OCI-LY7 (cell line): ENCODE measurements at regions not wholly inside any gene's neighbourhood (a gene's known extent, or its start where the extent isn't known, plus 50 kb on each side); places are given as distances from the start of the nearest gene placed in this dataset.
A peak's percentile ranks its signal among the peaks of the same experiment; 100 is the strongest.

Source experiments
- BruUV-seq: library from RNA; stranded (reverse); fragments of 400-500 nt; replicated peaks from 2 replicates; lab custom pipeline; 2021; lab: Mats Ljungman, UMichigan
- CTCF ChIA-PET: fragments of 300-600 bp; sonication (Branson Sonifier 250); formaldehyde crosslinking; loops from one replicate; lab custom pipeline; 2022; ENCODE audit warnings: antibody characterized with exemption; ENCODE audit not compliant: unreplicated experiment; lab: Charles Lee
- POLR2A ChIA-PET: fragments of 300-600 bp; sonication (Branson Sonifier 250); formaldehyde crosslinking; loops from one replicate; lab custom pipeline; 2022; ENCODE audit warnings: antibody characterized with exemption; lab: Charles Lee
- DNase-seq: peaks from one replicate; pipeline ENCODE4 v3.0.0-alpha.2; 2015; ENCODE audit warnings: low spot score
- H2AFZ ChIP-seq: fragments of 200-600 bp; sonication (generic), shearing (Covaris generic); 2 replicates; pipeline ENCODE4 v1.6.1; 2014; ENCODE audit warnings: mild to moderate bottlenecking, antibody characterized with exemption, low read length, moderate library complexity
- H3K27ac ChIP-seq: fragments of 200-600 bp; sonication (generic); 2 replicates; pipeline ENCODE4 v1.5.1; 2014; ENCODE audit warnings: mixed run types, low read depth, mild to moderate bottlenecking, moderate library complexity, low read length, inconsistent platforms; ENCODE audit not compliant: poor library complexity, severe bottlenecking
- H3K36me3 ChIP-seq: fragments of 200-600 bp; sonication (generic); 2 replicates; pipeline ENCODE4 v1.6.1; 2014; ENCODE audit warnings: mild to moderate bottlenecking, antibody characterized with exemption, low read length, moderate library complexity, mixed read lengths; ENCODE audit not compliant: insufficient read depth
- H3K4me1 ChIP-seq: fragments of 200-600 bp; sonication (generic); 2 replicates; pipeline ENCODE4 v1.5.1; 2014; ENCODE audit warnings: mild to moderate bottlenecking, low read length; ENCODE audit not compliant: insufficient read depth, poor library complexity, severe bottlenecking
- H3K4me2 ChIP-seq: fragments of 200-600 bp; sonication (generic); 2 replicates; pipeline ENCODE4 v1.6.1; 2014; ENCODE audit warnings: mild to moderate bottlenecking, low read length
- H3K4me3 ChIP-seq: fragments of 200-600 bp; sonication (generic); 2 replicates; pipeline ENCODE4 v1.5.1; 2014; ENCODE audit warnings: mild to moderate bottlenecking, low read depth, low read length; ENCODE audit not compliant: poor library complexity, severe bottlenecking
- H3K79me2 ChIP-seq: fragments of 200-600 bp; sonication (generic); 2 replicates; pipeline ENCODE4 v1.6.1; 2016; ENCODE audit warnings: low read depth, mild to moderate bottlenecking, low read length, moderate library complexity, mixed read lengths; ENCODE audit not compliant: insufficient read depth
- H3K9me2 ChIP-seq: fragments of 200-600 bp; sonication (generic); 2 replicates; pipeline ENCODE4 v1.6.1; 2016; ENCODE audit warnings: mild to moderate bottlenecking, low read length, mixed read lengths; ENCODE audit not compliant: insufficient read depth
- H3K9me3 ChIP-seq: fragments of 200-600 bp; sonication (generic); 2 replicates; pipeline ENCODE4 v1.6.1; 2014; ENCODE audit warnings: mild to moderate bottlenecking, mixed run types, low read length, mixed read lengths
- H4K20me1 ChIP-seq: fragments of 200-600 bp; sonication (generic); 2 replicates; pipeline ENCODE4 v1.6.1; 2014; ENCODE audit warnings: mild to moderate bottlenecking, antibody characterized with exemption, low read length, moderate library complexity, mixed read lengths; ENCODE audit not compliant: insufficient read depth
- EZH2phosphoT487 ChIP-seq: fragments of 200-600 bp; sonication (generic); IDR thresholded peaks from 2 replicates; pipeline ENCODE4 v1.6.1; 2018; ENCODE audit warnings: low read depth, borderline replicate concordance, mild to moderate bottlenecking, mixed run types, antibody characterized with exemption, low read length, moderate library complexity, mixed read lengths
- intact Hi-C: fragments of 100-400 bp; cut with micrococcal nuclease; formaldehyde crosslinking; loops from one replicate; pipeline ENCODE4 v1.10.0; 2022; ENCODE audit not compliant: unreplicated experiment
- TF ChIP-seq, protein P1 (sequence below): fragments of 200-600 bp; sonication (generic); conservative IDR thresholded peaks from 2 replicates; pipeline ENCODE4 v1.5.1; 2014; ENCODE audit warnings: mild to moderate bottlenecking, antibody characterized with exemption, low read length, moderate library complexity, mixed read lengths

DNA sequence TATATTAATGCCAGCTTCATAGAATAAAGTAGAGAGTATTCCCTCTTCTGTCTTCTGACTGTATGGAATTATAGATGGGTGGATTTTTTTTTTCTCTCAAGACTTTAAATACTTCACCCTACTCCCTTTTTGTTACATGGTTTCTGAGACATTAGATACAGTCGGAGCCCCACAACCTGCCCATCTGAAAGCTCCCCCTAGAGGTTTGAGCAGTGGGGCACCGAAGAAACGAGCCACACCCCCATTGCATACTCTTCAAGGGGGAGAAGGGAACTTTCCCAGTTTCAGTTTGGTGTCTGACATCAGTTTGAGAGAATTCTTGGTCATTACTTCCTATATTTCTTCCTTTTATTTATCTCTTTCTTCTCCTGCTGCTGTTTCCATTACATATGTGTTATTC is 437.6 kb upstream of the AGA start:
- peak; percentile 2 for DNase-seq
- Histone ChIP-seq H3K4me2 (no peak overlapping the region), H4K20me1 (no peaks in the 10 kb centered on the region), H3K9me2 (no peaks in the 10 kb centered on the region), H3K4me3 (no peak overlapping the region), H3K4me1 (no peaks in the 10 kb centered on the region), H3K9me3 (no peaks in the 10 kb centered on the region), H3K36me3 (no peaks in the 10 kb centered on the region), H3K79me2 (no peaks in the 10 kb centered on the region), H2AFZ (no peak overlapping the region), H3K27ac (no peak overlapping the region)
- ChIA-PET CTCF (no interaction called here), POLR2A (interaction anchor here (0.7 kb wide), 1 partner anchor 79 kb away, joined by 3 read pairs; no protein-coding TSS in a partner anchor)
- TF ChIP-seq, protein P1, sequence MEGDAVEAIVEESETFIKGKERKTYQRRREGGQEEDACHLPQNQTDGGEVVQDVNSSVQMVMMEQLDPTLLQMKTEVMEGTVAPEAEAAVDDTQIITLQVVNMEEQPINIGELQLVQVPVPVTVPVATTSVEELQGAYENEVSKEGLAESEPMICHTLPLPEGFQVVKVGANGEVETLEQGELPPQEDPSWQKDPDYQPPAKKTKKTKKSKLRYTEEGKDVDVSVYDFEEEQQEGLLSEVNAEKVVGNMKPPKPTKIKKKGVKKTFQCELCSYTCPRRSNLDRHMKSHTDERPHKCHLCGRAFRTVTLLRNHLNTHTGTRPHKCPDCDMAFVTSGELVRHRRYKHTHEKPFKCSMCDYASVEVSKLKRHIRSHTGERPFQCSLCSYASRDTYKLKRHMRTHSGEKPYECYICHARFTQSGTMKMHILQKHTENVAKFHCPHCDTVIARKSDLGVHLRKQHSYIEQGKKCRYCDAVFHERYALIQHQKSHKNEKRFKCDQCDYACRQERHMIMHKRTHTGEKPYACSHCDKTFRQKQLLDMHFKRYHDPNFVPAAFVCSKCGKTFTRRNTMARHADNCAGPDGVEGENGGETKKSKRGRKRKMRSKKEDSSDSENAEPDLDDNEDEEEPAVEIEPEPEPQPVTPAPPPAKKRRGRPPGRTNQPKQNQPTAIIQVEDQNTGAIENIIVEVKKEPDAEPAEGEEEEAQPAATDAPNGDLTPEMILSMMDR: peak; percentile 55; the same call in 1 of the 2 replicates
- no peak for TF ChIP-seq EZH2phosphoT487
- no TSS peak for BruUV-seq
- intact Hi-C loops: no loop called here

DNA sequence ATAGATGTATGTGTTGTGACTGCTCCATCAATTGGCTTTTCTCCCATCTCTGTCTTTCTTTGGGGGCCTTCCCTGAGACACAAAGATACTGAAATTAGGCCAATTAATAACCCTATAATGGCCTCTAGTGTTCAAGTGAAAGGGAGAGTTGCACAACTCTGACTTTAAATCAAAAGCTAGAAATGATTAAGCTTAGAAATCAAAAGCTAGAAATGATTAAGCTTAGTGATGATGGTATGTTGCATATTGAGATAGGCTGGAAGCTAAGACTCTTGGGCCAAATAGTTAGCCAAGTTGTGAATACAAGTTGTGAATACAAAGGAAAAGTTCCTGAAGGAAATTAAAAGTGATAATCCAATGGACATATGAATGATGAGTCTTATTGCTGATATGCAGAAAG is 452.9 kb upstream of the AGA start:
- Histone ChIP-seq H3K9me2 (no peaks in the 10 kb centered on the region), H3K27ac (no peak overlapping the region), H2AFZ (no peak overlapping the region), H3K4me2 (no peak overlapping the region), H4K20me1 (no peaks in the 10 kb centered on the region), H3K4me1 (no peaks in the 10 kb centered on the region), H3K36me3 (no peaks in the 10 kb centered on the region), H3K9me3 (no peaks in the 10 kb centered on the region), H3K79me2 (no peaks in the 10 kb centered on the region), H3K4me3 (no peak overlapping the region)
- DNase-seq: no peak
- no peak for TF ChIP-seq EZH2phosphoT487
- TF ChIP-seq, protein P1: no peak
- intact Hi-C loops: no loop called here
- ChIA-PET POLR2A (no interaction called here), CTCF (no interaction called here)
- no TSS peak for BruUV-seq

DNA sequence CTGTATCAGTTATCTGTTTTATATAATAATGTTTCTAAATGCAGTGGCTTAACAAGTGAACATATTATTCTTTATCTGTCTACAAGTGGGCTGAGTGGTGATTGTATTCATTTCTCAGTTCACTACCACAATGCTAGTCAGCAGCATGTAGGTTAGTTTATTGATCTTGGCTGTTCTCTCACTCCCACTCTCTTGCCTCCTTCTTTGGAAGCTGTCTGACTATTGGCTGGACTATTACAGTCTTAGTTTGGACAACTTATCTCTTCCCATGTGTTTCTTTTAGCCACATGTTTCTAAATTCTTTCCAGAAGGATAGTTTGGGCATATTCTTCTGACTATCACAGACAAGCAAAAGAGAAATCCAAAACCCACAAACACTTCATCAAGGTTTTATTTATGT is 459.5 kb upstream of the AGA start:
- Histone ChIP-seq H3K9me3 (no peaks in the 10 kb centered on the region), H3K36me3 (no peaks in the 10 kb centered on the region), H3K4me1 (no peaks in the 10 kb centered on the region), H3K4me2 (no peak overlapping the region), H3K27ac (no peak overlapping the region), H3K4me3 (no peak overlapping the region), H4K20me1 (no peaks in the 10 kb centered on the region), H2AFZ (no peak overlapping the region), H3K79me2 (no peaks in the 10 kb centered on the region), H3K9me2 (no peaks in the 10 kb centered on the region)
- no peak for TF ChIP-seq EZH2phosphoT487
- TF ChIP-seq, protein P1: no peak
- no peak for DNase-seq
- ChIA-PET POLR2A (no interaction called here), CTCF (no interaction called here)
- intact Hi-C loops: no loop called here
- no TSS peak for BruUV-seq
